ENCODE measurements at regions not wholly inside any gene's neighbourhood (a gene's known extent, or its start where the extent isn't known, plus 50 kb on each side); places are given as distances from the start of the nearest gene placed in this dataset.

GRCh38 chr1:186557147-186557777, 96.3 kb upstream of the PDC start:
- no peak for ATAC-seq
- Histone ChIP-seq H3K27ac (ENCODE audit: low read length) (no peak overlapping the region), H3K4me1 (ENCODE audit: control insufficient read depth, insufficient read depth, low read length) (no peaks in the 10 kb centered on the region), H3K36me3 (ENCODE audit: control insufficient read depth, insufficient read depth, low read length) (no peaks in the 10 kb centered on the region), H3K27me3 (ENCODE audit: control insufficient read depth, insufficient read depth, low read length) (no peaks in the 10 kb centered on the region), H3K4me3 (ENCODE audit: low read depth in 2 of 2, low read length in 2 of 2) (no peak overlapping the region), H3K9me3 (ENCODE audit: control insufficient read depth, insufficient read depth, low read depth, low read length) (no peaks in the 10 kb centered on the region)
- POLR2A ChIA-PET = no interaction called here
- CTCF ChIA-PET = no interaction called here
- no TSS peak for BruUV-seq (replicated peaks)
- DNase-seq (ENCODE audit: low read depth, low spot score) = no peak
- no peak for TF ChIP-seq POLR2AphosphoS5 (IDR thresholded peaks at IDR 0.05; ENCODE audit: low read depth, low read length)
- intact Hi-C loops (cut with micrococcal nuclease; ENCODE audit: unreplicated experiment) (no loop called here), in situ Hi-C loops (cut with HindIII; ENCODE audit: low pct_unique_long_range_greater_than_20kb, low sequenced_read_pairs) (no loop called here)

- DNase-seq (ENCODE audit: low read depth, low spot score) (no peak), ATAC-seq (no peak)
- H3K4me1 ChIP-seq (ENCODE audit: control insufficient read depth, insufficient read depth, low read length) = no peaks in the 10 kb centered on the region
- ChIA-PET POLR2A (no interaction called here), CTCF (no interaction called here)
- in situ Hi-C loops (cut with HindIII; ENCODE audit: low pct_unique_long_range_greater_than_20kb, low sequenced_read_pairs) = no loop called here
- no TSS peak for BruUV-seq (replicated peaks)
- intact Hi-C loops (cut with micrococcal nuclease; ENCODE audit: unreplicated experiment) = no loop called here
- no peaks in the 10 kb centered on the region for H3K36me3 ChIP-seq (ENCODE audit: control insufficient read depth, insufficient read depth, low read length)
- H3K27ac ChIP-seq (ENCODE audit: low read length) = no peak overlapping the region
- no peak overlapping the region for H3K4me3 ChIP-seq (ENCODE audit: low read depth in 2 of 2, low read length in 2 of 2)
- no peak for TF ChIP-seq CTCF (IDR thresholded peaks at IDR 0.05)
- no peak for TF ChIP-seq POLR2AphosphoS5 (IDR thresholded peaks at IDR 0.05; ENCODE audit: low read depth, low read length)
- no peak for TF ChIP-seq REST (IDR thresholded peaks at IDR 0.05; ENCODE audit: insufficient read depth in 1 of 2, low read depth in 2 of 2, low read length in 1 of 2)
- no peak for TF ChIP-seq SIN3A (IDR thresholded peaks at IDR 0.05; ENCODE audit: borderline replicate concordance, insufficient read depth, low read depth, low read length)
- TF ChIP-seq TCF7L2 (IDR thresholded peaks at IDR 0.05; ENCODE audit: low read depth, low read length) = no peak
- H3K9me3 ChIP-seq (ENCODE audit: control insufficient read depth, insufficient read depth, low read depth, low read length) = no peaks in the 10 kb centered on the region
- H3K27me3 ChIP-seq (ENCODE audit: control insufficient read depth, insufficient read depth, low read length) = no peaks in the 10 kb centered on the region
Observed at GRCh38 chr1:186550832-186551231, 89.9 kb upstream of the PDC start.

- ChIA-PET POLR2A (no interaction called here), CTCF (no interaction called here)
- H3K4me1 ChIP-seq (ENCODE audit: control insufficient read depth, insufficient read depth, low read length) = no peaks in the 10 kb centered on the region
- in situ Hi-C loops (cut with HindIII; ENCODE audit: low pct_unique_long_range_greater_than_20kb, low sequenced_read_pairs) = no loop called here
- no peak overlapping the region for H3K4me3 ChIP-seq (ENCODE audit: low read depth in 2 of 2, low read length in 2 of 2)
- ATAC-seq (no peak), DNase-seq (ENCODE audit: low read depth, low spot score) (no peak)
- TF ChIP-seq CTCF (IDR thresholded peaks at IDR 0.05) = no peak
- no peak for TF ChIP-seq SIN3A (IDR thresholded peaks at IDR 0.05; ENCODE audit: borderline replicate concordance, insufficient read depth, low read depth, low read length)
- TF ChIP-seq TCF7L2 (IDR thresholded peaks at IDR 0.05; ENCODE audit: low read depth, low read length) = no peak
- TF ChIP-seq REST (IDR thresholded peaks at IDR 0.05; ENCODE audit: insufficient read depth in 1 of 2, low read depth in 2 of 2, low read length in 1 of 2) = no peak
- no peak for TF ChIP-seq POLR2AphosphoS5 (IDR thresholded peaks at IDR 0.05; ENCODE audit: low read depth, low read length)
- intact Hi-C loops (cut with micrococcal nuclease; ENCODE audit: unreplicated experiment) = no loop called here
- no TSS peak for BruUV-seq (replicated peaks)
- no peak overlapping the region for H3K27ac ChIP-seq (ENCODE audit: low read length)
- no peaks in the 10 kb centered on the region for H3K27me3 ChIP-seq (ENCODE audit: control insufficient read depth, insufficient read depth, low read length)
- no peaks in the 10 kb centered on the region for H3K36me3 ChIP-seq (ENCODE audit: control insufficient read depth, insufficient read depth, low read length)
- H3K9me3 ChIP-seq (ENCODE audit: control insufficient read depth, insufficient read depth, low read depth, low read length) = no peaks in the 10 kb centered on the region
Observed at GRCh38 chr1:186541003-186541402, 80.1 kb upstream of the PDC start.
